ENCODE measurements at regions not wholly inside any gene's neighbourhood (a gene's known extent, or its start where the extent isn't known, plus 50 kb on each side); places are given as distances from the start of the nearest gene placed in this dataset.

- TF ChIP-seq POLR2A (IDR thresholded peaks at IDR 0.05; ENCODE audit: low read length) (no peak), GATA1 (IDR thresholded peaks at IDR 0.05; ENCODE audit: low read depth, low read length) (no peak)
Measured at GRCh38 chr1:72635719-72636118, 353.4 kb upstream of the NEGR1 start.

Data from erythroblast (primary cell).